GM12874 (cell line): ENCODE measurements at regions not wholly inside any gene's neighbourhood (a gene's known extent, or its start where the extent isn't known, plus 50 kb on each side); places are given as distances from the start of the nearest gene placed in this dataset.

ENCODE experiments used
- TF ChIP-seq, protein P1 (sequence below): IDR thresholded peaks from 2 replicates; pipeline ENCODE4 v1.5.1; 2011; ENCODE audit warnings: low read depth, mild to moderate bottlenecking, control low read depth, low read length, moderate library complexity; ENCODE audit not compliant: insufficient read depth

DNA sequence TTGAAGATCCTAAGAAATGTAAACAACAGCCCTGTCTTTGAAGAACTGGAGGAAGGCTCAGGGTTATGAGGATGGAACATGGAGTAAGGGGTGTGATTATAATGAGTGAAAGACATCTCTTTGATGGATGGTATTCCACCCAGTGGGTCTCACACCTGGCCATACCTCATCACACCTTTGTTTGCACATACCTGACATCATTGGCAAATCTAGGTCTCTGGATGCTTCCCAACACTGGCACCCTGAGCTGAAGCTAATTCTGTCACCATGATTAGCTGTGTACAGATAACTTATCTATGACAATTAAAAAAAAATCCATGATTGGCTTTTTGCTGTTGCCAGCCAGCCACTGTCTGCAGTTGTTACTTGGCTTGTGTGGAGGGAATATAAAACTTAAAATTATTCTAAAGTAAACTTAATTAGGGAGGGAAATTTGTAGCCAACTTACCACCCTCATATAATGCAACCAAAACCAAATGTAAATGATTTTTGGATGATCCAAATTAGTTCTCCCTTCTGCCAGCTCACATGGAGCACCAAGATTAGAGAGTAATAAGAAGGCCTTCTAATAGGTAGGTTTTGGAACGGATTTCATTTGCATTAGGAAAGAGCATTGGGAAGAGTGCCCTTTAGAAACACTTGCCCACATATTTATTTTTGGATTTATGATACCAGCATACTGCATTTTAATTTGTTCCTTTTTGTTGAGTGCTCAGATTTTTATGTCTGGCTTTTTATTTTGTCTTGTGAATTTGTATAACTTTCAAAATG, 249.5 kb downstream of the SOX4 start:
- TF ChIP-seq, protein P1, sequence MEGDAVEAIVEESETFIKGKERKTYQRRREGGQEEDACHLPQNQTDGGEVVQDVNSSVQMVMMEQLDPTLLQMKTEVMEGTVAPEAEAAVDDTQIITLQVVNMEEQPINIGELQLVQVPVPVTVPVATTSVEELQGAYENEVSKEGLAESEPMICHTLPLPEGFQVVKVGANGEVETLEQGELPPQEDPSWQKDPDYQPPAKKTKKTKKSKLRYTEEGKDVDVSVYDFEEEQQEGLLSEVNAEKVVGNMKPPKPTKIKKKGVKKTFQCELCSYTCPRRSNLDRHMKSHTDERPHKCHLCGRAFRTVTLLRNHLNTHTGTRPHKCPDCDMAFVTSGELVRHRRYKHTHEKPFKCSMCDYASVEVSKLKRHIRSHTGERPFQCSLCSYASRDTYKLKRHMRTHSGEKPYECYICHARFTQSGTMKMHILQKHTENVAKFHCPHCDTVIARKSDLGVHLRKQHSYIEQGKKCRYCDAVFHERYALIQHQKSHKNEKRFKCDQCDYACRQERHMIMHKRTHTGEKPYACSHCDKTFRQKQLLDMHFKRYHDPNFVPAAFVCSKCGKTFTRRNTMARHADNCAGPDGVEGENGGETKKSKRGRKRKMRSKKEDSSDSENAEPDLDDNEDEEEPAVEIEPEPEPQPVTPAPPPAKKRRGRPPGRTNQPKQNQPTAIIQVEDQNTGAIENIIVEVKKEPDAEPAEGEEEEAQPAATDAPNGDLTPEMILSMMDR = no peak

DNA sequence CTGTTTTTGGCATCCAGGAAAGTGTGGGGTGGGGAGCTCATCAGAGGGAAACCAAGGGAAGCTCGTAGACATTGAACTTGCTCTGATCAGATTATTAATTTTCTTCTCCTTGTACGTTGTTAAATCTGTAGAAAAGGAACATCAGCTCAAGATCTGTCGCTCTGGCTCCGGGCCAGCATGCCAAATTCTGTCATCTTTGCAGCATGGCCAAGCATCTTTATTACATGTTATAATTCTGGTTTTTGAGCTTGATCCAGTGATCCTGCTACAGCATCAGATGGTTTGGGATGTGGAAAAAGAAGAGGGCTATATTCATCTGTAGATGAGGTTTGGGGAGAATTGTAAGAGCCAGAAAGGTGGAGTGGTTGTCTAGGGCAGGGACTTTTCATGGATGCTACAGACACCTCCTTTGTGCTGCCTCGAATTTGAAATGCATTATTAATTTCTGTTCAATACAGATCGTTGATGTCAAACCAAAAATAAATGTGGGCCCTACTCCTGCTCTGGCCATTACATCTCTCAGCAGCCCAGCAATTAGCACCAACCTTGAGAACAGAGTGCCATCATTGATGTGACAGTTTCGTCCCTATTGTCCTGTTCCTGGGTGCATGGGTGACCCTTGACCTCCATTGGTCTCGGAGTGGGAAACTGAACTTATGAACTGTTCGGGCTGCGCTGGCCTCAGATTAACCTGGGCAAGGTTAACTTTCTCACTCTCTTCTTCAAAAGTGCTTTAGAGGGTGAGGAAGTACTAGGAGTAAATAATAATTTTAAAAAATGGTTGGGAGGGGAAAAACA, 250.8 kb downstream of the SOX4 start:
- TF ChIP-seq, protein P1 = no peak

DNA sequence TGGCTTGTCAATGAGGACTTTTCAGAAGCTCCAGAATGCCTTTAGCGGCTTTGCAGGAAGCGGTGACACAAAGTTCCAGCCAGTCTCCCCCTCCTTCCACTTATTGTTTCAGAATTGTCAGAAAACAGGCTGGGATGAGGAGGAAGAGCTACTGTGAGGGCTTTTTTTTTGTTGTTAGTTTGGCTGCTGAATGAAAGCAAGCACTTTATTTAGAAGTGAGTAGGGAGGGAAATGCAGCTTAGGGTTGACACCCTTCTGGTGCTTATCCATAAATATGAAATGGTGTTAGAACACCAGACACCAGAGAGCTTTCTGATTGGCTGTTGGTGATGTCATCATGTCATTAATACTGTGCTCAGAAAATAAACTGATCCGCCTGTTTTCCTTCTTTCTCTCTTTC, 251.5 kb downstream of the SOX4 start:
- TF ChIP-seq, protein P1 = no peak

DNA sequence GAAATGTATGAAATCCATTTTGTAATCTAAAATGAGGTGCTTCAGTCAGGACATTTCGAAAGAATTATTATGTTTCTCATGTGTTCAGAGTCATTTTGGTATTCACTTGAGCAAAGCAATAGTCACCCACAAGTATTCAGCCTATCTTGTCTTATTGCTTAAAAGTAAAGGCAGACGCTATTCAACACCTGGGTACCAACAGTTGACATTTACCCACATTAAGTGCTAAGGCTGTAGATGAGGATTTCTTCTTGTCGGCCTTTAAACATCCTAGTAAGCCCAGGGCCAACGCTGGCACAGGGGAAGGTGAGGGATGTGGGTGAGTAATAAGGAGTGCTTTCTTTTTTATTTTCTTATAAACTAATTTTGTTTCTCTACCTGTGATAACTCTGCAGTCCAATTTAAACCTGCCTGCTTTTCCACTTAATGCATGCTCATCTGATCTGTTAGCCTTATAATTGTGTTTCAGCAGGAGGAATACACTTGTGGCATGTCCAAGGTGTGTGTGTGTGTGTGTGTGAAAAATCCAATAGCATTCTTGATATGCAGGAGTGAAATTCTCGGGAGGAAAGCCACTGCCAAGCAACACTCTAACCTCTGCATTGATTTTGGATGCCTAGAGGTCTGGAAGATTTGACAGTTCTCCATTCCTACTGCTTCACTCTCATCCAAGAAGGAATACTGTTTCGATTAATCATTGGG, 252.0 kb downstream of the SOX4 start:
- TF ChIP-seq, protein P1 = no peak

DNA sequence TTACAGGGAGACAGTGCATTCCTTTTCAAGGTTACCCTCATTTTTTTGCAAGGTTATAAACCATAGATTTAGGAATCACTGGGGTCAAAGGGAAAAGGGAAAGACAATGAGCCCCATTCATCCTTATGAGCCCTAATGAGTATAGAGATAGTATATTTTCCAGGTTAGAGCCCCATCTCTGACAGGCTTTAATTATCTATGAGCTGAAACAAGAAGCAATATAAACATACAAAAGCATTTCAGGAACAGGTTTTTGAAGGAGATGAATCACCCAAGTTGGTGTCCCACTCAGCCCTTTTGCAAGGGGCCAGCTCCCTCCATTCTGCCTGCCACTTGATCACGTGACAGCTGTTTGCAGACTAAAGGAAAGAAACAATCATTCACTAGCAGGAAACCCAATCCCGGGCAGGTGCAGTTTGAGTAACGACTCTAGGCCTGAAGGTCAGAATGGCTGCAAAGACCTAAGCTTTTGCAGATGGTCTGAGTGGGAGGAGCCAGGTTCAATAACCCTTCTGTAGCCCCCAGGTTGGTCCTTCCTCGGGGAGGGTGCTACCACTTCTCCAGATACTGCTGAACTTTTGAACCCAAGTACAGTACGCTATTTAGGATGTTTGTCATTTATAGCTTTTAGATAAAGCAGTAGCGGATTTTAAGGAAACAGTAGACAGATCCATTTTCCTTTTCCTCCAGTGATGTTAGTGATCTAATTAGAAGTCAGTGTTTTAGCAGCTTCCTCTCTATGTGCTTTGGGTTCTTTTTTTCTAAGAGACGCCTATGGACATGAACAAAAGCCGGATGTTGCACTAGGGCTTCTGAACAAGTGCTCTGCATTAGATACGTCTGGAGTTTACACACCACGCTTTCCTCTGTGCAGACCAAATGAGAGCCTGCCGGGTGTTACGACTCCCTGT, 253.2 kb downstream of the SOX4 start:
- TF ChIP-seq, protein P1 = no peak

DNA sequence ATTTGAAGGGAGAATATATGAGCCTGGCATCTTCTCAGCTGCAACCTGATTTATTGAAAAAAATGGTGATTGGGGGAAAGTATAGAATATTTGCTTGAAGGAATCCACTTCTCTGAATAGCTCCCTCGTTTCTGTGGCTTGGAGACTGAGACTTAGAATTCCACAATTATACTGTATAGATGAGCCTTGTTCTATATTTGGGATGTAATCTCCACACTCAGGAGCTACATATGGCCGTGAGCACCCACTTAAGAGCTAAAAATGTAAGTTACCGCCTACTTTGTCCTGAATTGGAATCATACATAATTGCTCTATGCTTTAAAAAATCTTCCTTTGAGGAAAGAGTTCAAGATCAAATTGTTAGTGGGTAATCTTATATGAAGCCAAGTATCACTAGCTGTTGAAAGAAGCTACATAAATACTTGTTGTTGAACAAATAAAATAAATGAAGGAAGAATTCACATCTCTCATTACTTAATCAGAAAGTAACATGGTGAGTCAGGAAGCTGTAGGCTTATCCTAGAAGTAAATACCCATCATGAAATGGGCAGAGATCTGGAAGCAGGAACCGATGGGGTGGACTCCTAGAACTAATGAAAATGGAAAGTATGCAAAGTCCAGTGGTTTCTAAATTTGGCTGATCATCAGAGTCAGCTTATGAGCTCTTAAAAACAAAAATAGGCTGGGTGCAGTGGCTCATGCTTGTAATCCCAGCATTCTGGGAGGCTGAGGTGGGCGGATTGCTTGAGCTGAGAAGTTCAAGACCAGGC, 254.3 kb downstream of the SOX4 start:
- TF ChIP-seq, protein P1 = no peak
